Neural progenitor cell (in vitro differentiated cells): ENCODE measurements at regions not wholly inside any gene's neighbourhood (a gene's known extent, or its start where the extent isn't known, plus 50 kb on each side); places are given as distances from the start of the nearest gene placed in this dataset.

Source experiments
- DNase-seq: peaks from one replicate; pipeline ENCODE4 v3.0.0-alpha.2; 2016; ENCODE audit warnings: low spot score
- H2AFZ ChIP-seq: fragments of 200-600 bp; sonication (generic); replicated peaks from 2 replicates; pipeline ENCODE4 v1.6.1; 2016; ENCODE audit warnings: antibody characterized with exemption
- H3F3A ChIP-seq: fragments of 200-600 bp; sonication (generic); 2 replicates; pipeline ENCODE4 v1.6.1; 2016; ENCODE audit warnings: antibody characterized with exemption, low read depth
- H3K27ac ChIP-seq: fragments of 200-600 bp; sonication (generic); 2 replicates; pipeline ENCODE4 v1.5.1; 2016; ENCODE audit warnings: mild to moderate bottlenecking
- H3K27me3 ChIP-seq: fragments of 200-600 bp; sonication (generic); 2 replicates; pipeline ENCODE4 v1.6.1; 2016; ENCODE audit warnings: mild to moderate bottlenecking, moderate library complexity
- H3K36me3 ChIP-seq: fragments of 200-600 bp; sonication (generic); 2 replicates; pipeline ENCODE4 v1.5.1; 2016
- H3K4me1 ChIP-seq: fragments of 200-600 bp; sonication (generic); 2 replicates; pipeline ENCODE4 v1.6.1; 2016; ENCODE audit warnings: mixed run types
- H3K4me2 ChIP-seq: fragments of 200-600 bp; sonication (generic); 2 replicates; pipeline ENCODE4 v1.6.1; 2016
- H3K4me3 ChIP-seq: fragments of 200-600 bp; sonication (generic); 2 replicates; pipeline ENCODE4 v1.5.1; 2016
- H3K79me2 ChIP-seq: fragments of 200-600 bp; sonication (generic); 2 replicates; pipeline ENCODE4 v1.6.1; 2016; ENCODE audit warnings: low read depth
- H3K9ac ChIP-seq: fragments of 200-600 bp; sonication (generic); 2 replicates; pipeline ENCODE4 v1.6.1; 2016
- H3K9me3 ChIP-seq: fragments of 200-600 bp; sonication (generic); 2 replicates; pipeline ENCODE4 v1.5.1; 2016; ENCODE audit warnings: low read depth
- H4K20me1 ChIP-seq: fragments of 200-600 bp; sonication (generic); 2 replicates; pipeline ENCODE4 v1.6.1; 2016; ENCODE audit warnings: low read depth
- H3K27ac Mint-ChIP-seq: 3 replicates; pipeline ENCODE4 v1.8.0; 2021; ENCODE audit warnings: mixed read lengths
- H3K27me3 Mint-ChIP-seq: 2 replicates; pipeline ENCODE4 v1.8.0; 2022; ENCODE audit warnings: low read depth, mild to moderate bottlenecking, inconsistent platforms, moderate library complexity, mixed read lengths; ENCODE audit not compliant: insufficient read depth
- H3K36me3 Mint-ChIP-seq: 3 replicates; pipeline ENCODE4 v1.8.0; 2021; ENCODE audit warnings: mixed read lengths
- H3K4me1 Mint-ChIP-seq: 3 replicates; pipeline ENCODE4 v1.8.0; 2021; ENCODE audit warnings: mixed read lengths
- H3K4me3 Mint-ChIP-seq: 3 replicates; pipeline ENCODE4 v1.8.0; 2021; ENCODE audit warnings: mild to moderate bottlenecking, moderate library complexity, mixed read lengths
- H3K9me3 Mint-ChIP-seq: 3 replicates; pipeline ENCODE4 v1.8.0; 2020; ENCODE audit warnings: mixed read lengths
- CTCF ChIP-seq: fragments of 200-600 bp; sonication (generic); IDR thresholded peaks from 2 replicates; pipeline ENCODE4 v1.5.1; 2017; ENCODE audit warnings: antibody characterized with exemption, mild to moderate bottlenecking
- EZH2 ChIP-seq: fragments of 200-600 bp; sonication (generic); IDR thresholded peaks from 2 replicates; pipeline ENCODE4 v1.6.1; 2017; ENCODE audit warnings: antibody characterized with exemption, mild to moderate bottlenecking, moderate library complexity
- EZH2phosphoT487 ChIP-seq: fragments of 200-600 bp; sonication (generic); IDR thresholded peaks from 2 replicates; pipeline ENCODE4 v1.6.1; 2017; ENCODE audit warnings: antibody characterized with exemption

GRCh38 chr1:219797683-219798082 is 130.7 kb downstream of the SLC30A10 start:
- TF ChIP-seq EZH2phosphoT487 (no peak), CTCF (no peak), EZH2 (no peak)
- Histone ChIP-seq H3K36me3 (no peaks in the 10 kb centered on the region), H4K20me1 (no peaks in the 10 kb centered on the region), H3K27me3 (no peaks in the 10 kb centered on the region), H3K79me2 (no peaks in the 10 kb centered on the region), H3F3A (no peaks in the 10 kb centered on the region), H3K4me1 (peaks cover 3% of the 10 kb centered on the region), H2AFZ (no peak overlapping the region), H3K4me2 (no peak overlapping the region), H3K27ac (no peak overlapping the region), H3K9me3 (no peaks in the 10 kb centered on the region), H3K9ac (no peak overlapping the region), H3K4me3 (no peak overlapping the region)
- Mint-ChIP-seq H3K27me3 (peaks cover 5% of the 10 kb centered on the region), H3K36me3 (peaks cover under 1% of the 10 kb centered on the region), H3K9me3 (peaks cover 5% of the 10 kb centered on the region), H3K27ac (no peak overlapping the region), H3K4me1 (peaks cover 37% of the 10 kb centered on the region), H3K4me3 (no peak overlapping the region)
- DNase-seq: no peak

GRCh38 chr1:219797009-219797408 is 131.3 kb downstream of the SLC30A10 start:
- H3K9me3 Mint-ChIP-seq: peaks cover 5% of the 10 kb centered on the region

GRCh38 chr1:219795363-219795917 is 132.9 kb downstream of the SLC30A10 start:
- no peaks in the 10 kb centered on the region for H3F3A ChIP-seq
- H3K4me2 ChIP-seq: no peak overlapping the region
- H2AFZ ChIP-seq: no peak overlapping the region
- H4K20me1 ChIP-seq: no peaks in the 10 kb centered on the region
- peaks cover 4% of the 10 kb centered on the region for H3K36me3 Mint-ChIP-seq
- no peak overlapping the region for H3K9ac ChIP-seq
- H3K9me3 ChIP-seq: no peaks in the 10 kb centered on the region
- DNase-seq: no peak
- no peaks in the 10 kb centered on the region for H3K27me3 ChIP-seq
- TF ChIP-seq EZH2phosphoT487 (no peak), EZH2 (no peak), CTCF (no peak)
- no peak overlapping the region for H3K4me3 ChIP-seq
- peaks cover 52% of the 10 kb centered on the region for H3K4me1 Mint-ChIP-seq
- peaks cover 5% of the 10 kb centered on the region for H3K27me3 Mint-ChIP-seq
- peaks cover 2% of the 10 kb centered on the region for H3K9me3 Mint-ChIP-seq
- H3K36me3 ChIP-seq: no peaks in the 10 kb centered on the region
- no peak overlapping the region for H3K27ac ChIP-seq
- H3K4me3 Mint-ChIP-seq: peak overlapping the region; percentile 20
- H3K4me1 ChIP-seq: peaks cover 3% of the 10 kb centered on the region
- no peaks in the 10 kb centered on the region for H3K79me2 ChIP-seq
- H3K27ac Mint-ChIP-seq: peak overlapping the region; percentile 90

More at GRCh38 chr1:219797009-219797408, 131.3 kb downstream of the SLC30A10 start:
- Mint-ChIP-seq H3K36me3 (peaks cover 1% of the 10 kb centered on the region), H3K4me1 (peaks cover 43% of the 10 kb centered on the region), H3K27me3 (peaks cover 5% of the 10 kb centered on the region), H3K27ac (no peak overlapping the region), H3K4me3 (no peak overlapping the region)
- no peak overlapping the region for H3K4me2 ChIP-seq
- no peak overlapping the region for H3K27ac ChIP-seq
- no peak overlapping the region for H2AFZ ChIP-seq
- H3K9me3 ChIP-seq: no peaks in the 10 kb centered on the region
- no peaks in the 10 kb centered on the region for H4K20me1 ChIP-seq
- no peaks in the 10 kb centered on the region for H3F3A ChIP-seq
- H3K27me3 ChIP-seq: no peaks in the 10 kb centered on the region
- no peak for TF ChIP-seq EZH2phosphoT487
- TF ChIP-seq CTCF: no peak
- TF ChIP-seq EZH2: no peak
- H3K79me2 ChIP-seq: no peaks in the 10 kb centered on the region
- H3K4me3 ChIP-seq: no peak overlapping the region
- H3K4me1 ChIP-seq: peaks cover 3% of the 10 kb centered on the region
- no peak for DNase-seq
- H3K9ac ChIP-seq: no peak overlapping the region
- no peaks in the 10 kb centered on the region for H3K36me3 ChIP-seq
